ENCODE measurements at regions not wholly inside any gene's neighbourhood (a gene's known extent, or its start where the extent isn't known, plus 50 kb on each side); places are given as distances from the start of the nearest gene placed in this dataset.

GRCh38 chr11:95653099-95653498 lies 136.5 kb downstream of the FAM76B start:
- no peak overlapping the region for H3K4me3 ChIP-seq (replicated peaks in 1 of 3)
- TF ChIP-seq CTCF (IDR thresholded peaks at IDR 0.05), result no peak
- no peak for TF ChIP-seq POLR2A (IDR thresholded peaks at IDR 0.05)

GRCh38 chr11:95652002-95652472 lies 137.5 kb downstream of the FAM76B start:
- no peak for DNase-seq
- no peaks in the 10 kb centered on the region for H3K9me3 ChIP-seq
- H3K27me3 ChIP-seq, result no peaks in the 10 kb centered on the region
- peaks cover 20 to 24% of the 10 kb centered on the region in 2 donors for H3K4me1 ChIP-seq
- H3K27ac ChIP-seq, result no peak overlapping the region
- intact Hi-C loops (cut with DNase I), result no loop called here
- TF ChIP-seq CTCF (IDR thresholded peaks at IDR 0.05), result no peak
- TF ChIP-seq POLR2A (IDR thresholded peaks at IDR 0.05), result no peak
- no peak overlapping the region for H3K4me3 ChIP-seq (replicated peaks in 1 of 3)
- no peaks in the 10 kb centered on the region for H3K36me3 ChIP-seq
- 60 to 69% methylated on average over 3 of the region's 3 CpGs for WGBS, 2 donors

More at GRCh38 chr11:95653099-95653498, 136.5 kb downstream of the FAM76B start:
- intact Hi-C loops (cut with DNase I), result no loop called here
- Histone ChIP-seq H3K36me3 (no peaks in the 10 kb centered on the region), H3K27me3 (no peaks in the 10 kb centered on the region), H3K4me1 (peaks cover 12 to 13% of the 10 kb centered on the region in 2 donors), H3K9me3 (no peaks in the 10 kb centered on the region), H3K27ac (no peak overlapping the region)
- DNase-seq, result no peak
- 94 to 96% methylated on average over 5 of the region's 5 CpGs for WGBS, 2 donors

- DNase-seq, result no peak
- WGBS, 2 donors, result 25 to 49% methylated on average over 1 of the region's 1 CpG
- H3K4me1 ChIP-seq, result peaks cover 34 to 37% of the 10 kb centered on the region in 2 donors
- H3K4me3 ChIP-seq (replicated peaks in 1 of 3), result no peak overlapping the region
- H3K36me3 ChIP-seq, result no peaks in the 10 kb centered on the region
- intact Hi-C loops (cut with DNase I), result no loop called here
- TF ChIP-seq POLR2A (IDR thresholded peaks at IDR 0.05), result no peak
- TF ChIP-seq CTCF (IDR thresholded peaks at IDR 0.05), result no peak
- H3K27ac ChIP-seq, result peak overlapping the region in 1 of 3 donors; percentile 45
- no peaks in the 10 kb centered on the region for H3K9me3 ChIP-seq
- H3K27me3 ChIP-seq, result no peaks in the 10 kb centered on the region
Observed at GRCh38 chr11:95650276-95650675, 139.3 kb downstream of the FAM76B start.

GRCh38 chr11:95647871-95648270 lies 141.7 kb downstream of the FAM76B start:
- H3K27me3 ChIP-seq, result no peaks in the 10 kb centered on the region
- H3K27ac ChIP-seq, result peak overlapping the region; percentile 78 to 95 (median 83)
- H3K36me3 ChIP-seq, result no peaks in the 10 kb centered on the region
- WGBS, 2 donors, result 30 to 33% methylated on average over 2 of the region's 2 CpGs
- DNase-seq, result no peak
- no peak overlapping the region for H3K4me3 ChIP-seq (replicated peaks in 1 of 3)
- no peaks in the 10 kb centered on the region for H3K9me3 ChIP-seq
- peaks cover 38 to 44% of the 10 kb centered on the region in 2 donors for H3K4me1 ChIP-seq
- TF ChIP-seq CTCF (IDR thresholded peaks at IDR 0.05), result no peak
- TF ChIP-seq POLR2A (IDR thresholded peaks at IDR 0.05), result no peak
- intact Hi-C loops (cut with DNase I), result no loop called here

- no peaks in the 10 kb centered on the region for H3K27me3 ChIP-seq
- no peaks in the 10 kb centered on the region for H3K36me3 ChIP-seq
- H3K4me1 ChIP-seq, result peaks cover 38 to 44% of the 10 kb centered on the region in 2 donors
- H3K27ac ChIP-seq, result peak overlapping the region; percentile 78 to 95 (median 83)
- intact Hi-C loops (cut with DNase I), result no loop called here
- TF ChIP-seq CTCF (IDR thresholded peaks at IDR 0.05), result no peak
- no peak for TF ChIP-seq POLR2A (IDR thresholded peaks at IDR 0.05)
- no peak overlapping the region for H3K4me3 ChIP-seq (replicated peaks in 1 of 3)
- 92 to 96% methylated on average over 1 of the region's 1 CpG for WGBS, 2 donors
- H3K9me3 ChIP-seq, result no peaks in the 10 kb centered on the region
- peak; percentile 34 to 39 for DNase-seq
Observed at GRCh38 chr11:95647355-95647754, 142.2 kb downstream of the FAM76B start.
